GM21360 (cell line): ENCODE measurements at regions not wholly inside any gene's neighbourhood (a gene's known extent, or its start where the extent isn't known, plus 50 kb on each side); places are given as distances from the start of the nearest gene placed in this dataset.

Experiments
- ATAC-seq: cut with Tn5 transposase; IDR thresholded peaks from one replicate; pipeline ENCODE4 v1.9.1; 2021; ENCODE audit warnings: mild to moderate bottlenecking, moderate library complexity; ENCODE audit not compliant: unreplicated experiment

DNA sequence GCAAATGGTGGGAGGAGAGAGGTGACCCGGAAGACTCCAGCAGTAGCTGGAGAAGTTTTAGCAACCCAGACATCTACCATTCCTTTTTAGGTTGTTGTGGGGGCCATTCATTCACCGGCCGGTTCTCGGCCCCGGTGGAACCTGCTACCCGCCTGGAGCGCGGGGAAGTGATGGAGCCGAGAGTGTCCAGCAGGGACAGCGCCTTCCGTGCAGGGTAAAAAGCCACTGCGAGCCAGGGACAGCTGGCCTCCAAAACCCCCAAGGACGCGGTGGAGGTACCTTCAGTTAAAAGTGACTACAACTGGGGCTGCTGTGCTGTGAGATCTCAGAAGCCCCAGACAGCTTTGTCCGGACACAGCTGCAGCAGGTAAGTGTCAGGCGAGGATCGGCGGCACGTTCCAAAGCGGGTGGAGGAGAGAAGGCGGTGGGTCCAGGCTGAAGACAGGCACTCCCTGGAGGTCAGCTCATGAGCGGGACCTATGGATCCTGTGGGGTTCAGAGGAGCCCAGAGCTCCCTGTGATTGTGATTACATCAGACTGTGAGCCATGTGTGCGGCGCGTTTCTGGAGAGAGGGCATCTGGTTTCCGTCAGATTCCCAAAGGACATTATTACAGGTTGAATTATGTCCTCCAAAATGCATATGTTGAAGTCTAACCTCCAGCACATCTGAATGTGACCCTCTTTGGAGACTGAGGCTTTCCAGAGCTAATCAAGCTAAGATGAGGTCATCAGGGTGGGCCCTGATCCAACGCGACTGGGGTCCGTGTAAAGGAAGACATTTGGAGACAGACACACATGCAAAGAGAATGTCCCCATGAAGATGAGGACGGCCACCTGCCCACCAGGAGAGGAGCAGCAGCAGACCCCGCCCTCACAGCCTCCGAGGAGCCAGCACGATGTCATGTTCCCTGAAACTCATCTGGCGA, 276.3 kb downstream of the EIPR1 start:
- no peak for ATAC-seq

DNA sequence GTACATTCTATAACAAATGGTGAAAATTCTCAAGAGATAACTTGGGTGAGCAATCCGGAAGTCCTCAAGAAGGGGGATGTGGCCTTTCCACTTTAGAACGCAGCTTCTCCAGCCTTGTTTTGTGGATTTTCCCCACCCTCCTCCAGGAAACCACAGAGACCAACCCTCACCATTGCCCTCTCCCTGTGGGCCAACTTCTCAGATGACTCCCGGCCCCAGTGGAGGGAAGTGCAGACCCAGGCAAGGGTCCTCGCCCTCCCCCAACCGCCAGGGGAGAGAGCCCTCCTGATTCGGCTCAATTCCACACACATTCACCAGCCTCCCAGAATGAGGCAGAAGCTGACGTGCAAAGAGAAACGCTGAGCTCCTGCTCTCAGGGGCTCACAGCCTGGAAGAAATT, 277.2 kb downstream of the EIPR1 start:
- ATAC-seq = no peak

DNA sequence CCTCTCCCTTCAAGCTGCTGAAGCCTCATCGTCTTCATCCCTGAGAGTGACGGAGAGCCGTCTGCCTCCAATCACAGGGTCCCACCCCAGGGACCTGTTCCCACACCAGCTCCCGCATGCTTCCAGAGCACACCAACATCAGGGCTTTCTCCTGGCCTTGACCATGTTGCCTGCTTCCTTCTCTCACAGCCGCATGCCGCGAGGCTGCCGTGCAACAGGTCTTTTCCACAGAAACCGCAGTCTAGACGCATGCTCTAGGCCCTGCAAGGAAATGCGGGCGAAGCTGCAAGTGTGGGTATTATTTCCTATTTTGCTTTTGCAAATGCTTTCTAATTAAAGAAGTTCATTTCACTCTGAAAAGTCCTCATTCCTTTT, 277.8 kb downstream of the EIPR1 start:
- ATAC-seq = no peak

GRCh38 chr2:3099145-3099859, 278.3 kb downstream of the EIPR1 start:
- no peak for ATAC-seq

DNA sequence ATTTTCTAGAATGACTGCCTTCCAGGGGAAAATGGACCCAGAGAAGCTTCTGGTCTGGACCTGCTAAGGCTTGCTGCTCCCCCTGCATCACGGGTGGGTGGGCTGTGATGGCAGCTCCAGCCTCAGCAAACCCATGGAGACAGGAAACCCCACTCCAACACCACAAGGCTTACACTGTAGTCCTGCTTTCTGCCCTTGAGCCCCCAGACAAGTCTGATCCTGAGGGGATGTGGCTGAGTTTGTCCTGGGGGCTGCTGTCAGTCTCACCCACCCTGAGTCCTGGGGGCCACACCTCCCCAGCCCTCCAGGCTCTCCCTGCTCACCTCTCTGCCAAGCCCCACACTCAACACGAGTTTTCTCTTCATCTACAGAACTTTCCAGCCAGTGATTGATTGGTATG, 279.4 kb downstream of the EIPR1 start:
- ATAC-seq = no peak

DNA sequence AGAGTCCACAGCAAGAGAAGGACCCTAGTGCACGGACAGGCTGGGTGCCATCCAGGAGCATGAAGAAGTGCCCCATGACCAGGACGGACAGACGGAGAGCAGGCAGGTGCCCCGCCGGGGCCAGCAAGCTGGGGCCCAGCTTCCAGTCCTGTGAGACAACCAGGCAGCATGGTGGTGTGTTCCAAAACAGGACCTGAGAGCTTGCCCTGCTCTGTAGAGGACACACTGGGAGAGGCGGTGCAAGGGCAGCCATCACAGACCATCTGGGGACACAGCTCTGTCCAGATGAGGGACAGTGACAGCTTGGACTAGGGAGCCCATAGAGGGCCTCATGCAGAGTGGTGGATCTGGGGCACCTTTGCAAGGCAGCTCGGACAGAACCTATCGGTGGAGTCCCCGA, 279.8 kb downstream of the EIPR1 start:
- no peak for ATAC-seq

DNA sequence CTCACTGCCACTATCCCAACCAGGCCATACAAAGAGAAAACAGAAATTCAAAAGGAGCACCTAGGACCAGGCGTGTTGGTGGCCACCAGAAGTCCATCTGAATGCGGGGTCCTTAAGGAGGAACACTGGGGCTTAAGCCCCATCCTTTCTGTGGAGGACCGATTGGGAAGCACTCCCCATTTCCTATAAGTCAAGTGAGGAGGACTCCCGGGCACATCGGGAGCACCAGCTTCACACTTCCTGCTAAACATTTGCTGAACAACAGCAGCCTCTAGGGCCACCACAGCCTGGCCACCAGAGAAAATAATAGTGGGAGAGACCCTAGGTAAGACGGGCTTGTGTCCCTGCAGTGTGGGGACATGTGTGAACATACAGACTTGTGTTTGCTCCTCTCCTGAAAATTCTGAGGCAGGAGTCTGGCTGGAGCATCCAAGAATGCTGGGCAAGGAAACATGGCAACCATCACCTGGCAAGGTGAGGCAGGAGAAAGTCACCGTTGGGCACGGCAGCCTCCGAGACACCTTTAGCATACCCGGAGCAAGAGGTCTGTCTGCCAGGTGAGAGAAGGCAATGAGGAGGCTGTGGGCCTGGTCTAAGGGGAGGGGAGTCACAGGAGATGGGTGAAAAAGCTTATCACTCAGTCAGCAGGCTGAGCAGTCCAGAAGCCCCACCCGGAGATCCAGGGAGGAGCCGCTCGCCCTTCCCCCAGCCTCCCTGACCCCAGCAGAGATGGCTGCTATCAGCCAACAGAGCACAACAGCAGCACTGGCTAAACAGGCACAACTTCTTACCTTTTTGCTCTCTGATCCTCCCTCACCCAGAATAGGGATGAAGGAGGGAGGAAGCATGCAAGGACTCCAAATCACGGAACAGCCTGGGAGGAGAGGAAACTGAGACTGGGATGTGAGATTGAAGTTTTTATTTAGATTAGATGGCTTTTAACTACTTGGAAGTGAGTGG, 282.3 kb downstream of the EIPR1 start:
- no peak for ATAC-seq

DNA sequence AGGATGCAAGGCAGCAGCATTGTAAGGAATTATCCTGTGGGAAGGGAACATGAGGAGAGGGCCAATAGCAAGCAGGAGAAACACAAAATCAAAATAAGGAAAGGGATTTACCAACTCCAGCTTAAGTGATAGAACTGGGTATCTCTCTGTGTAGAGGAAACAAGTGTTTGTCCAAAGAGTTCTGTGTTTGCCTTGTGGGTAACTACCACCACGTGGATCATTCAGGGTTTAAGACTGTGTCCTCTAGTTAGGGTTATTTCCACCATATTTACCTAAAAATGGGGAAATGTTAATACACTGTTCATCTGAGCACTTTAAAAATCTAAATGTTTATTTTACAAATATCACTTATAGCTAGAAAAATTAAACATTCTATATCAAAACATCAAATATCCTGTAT, 283.3 kb downstream of the EIPR1 start:
- no peak for ATAC-seq

DNA sequence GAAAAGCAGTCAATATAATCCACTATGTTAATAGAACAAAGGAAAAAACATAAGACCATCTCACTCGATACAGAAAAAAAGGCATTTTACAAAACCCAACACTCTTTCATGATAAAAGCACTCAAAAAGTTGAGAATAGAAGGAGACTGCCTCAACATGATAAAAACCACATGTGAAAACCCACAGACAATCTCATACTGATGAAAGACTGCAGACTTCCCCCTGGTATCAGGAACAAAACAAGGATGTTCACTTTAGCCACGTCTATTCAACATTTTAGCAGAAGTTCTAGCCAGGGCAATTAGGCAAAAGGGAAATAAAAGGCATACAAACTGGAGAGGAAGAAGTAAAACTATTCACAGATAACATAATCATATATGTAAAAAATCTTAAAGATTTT, 285.9 kb downstream of the EIPR1 start:
- ATAC-seq = no peak

DNA sequence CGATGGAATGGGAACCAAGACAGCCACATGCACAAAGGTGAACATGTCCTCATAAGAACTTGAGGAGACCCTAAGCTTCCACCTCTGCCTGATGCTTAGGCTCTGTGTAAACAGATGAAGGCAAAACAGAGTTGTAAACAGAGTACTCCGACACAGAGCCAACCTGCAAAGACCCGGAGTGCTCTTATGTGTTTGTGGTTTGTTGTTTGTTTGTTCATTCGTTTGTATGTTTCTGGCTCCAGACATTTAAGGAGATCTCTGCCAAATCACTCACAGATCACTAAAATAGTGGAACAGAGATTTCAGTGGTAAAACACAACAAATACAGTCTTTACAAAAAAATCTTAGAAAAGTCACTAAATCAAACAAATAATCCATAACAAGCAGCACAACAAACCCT, 294.9 kb downstream of the EIPR1 start:
- no peak for ATAC-seq

- no peak for ATAC-seq
Observed at GRCh38 chr2:3079959-3080948, 297.4 kb downstream of the EIPR1 start.

- no peak for ATAC-seq
Observed at GRCh38 chr2:3079466-3079865, 298.2 kb downstream of the EIPR1 start.

GRCh38 chr2:3078684-3079083, 298.9 kb downstream of the EIPR1 start:
- no peak for ATAC-seq

- no peak for ATAC-seq
Observed at GRCh38 chr2:3076848-3077642, 300.6 kb downstream of the EIPR1 start.

- no peak for ATAC-seq
Observed at GRCh38 chr2:3075991-3076340, 301.7 kb downstream of the EIPR1 start.

GRCh38 chr2:3075316-3075990, 302.2 kb downstream of the EIPR1 start:
- ATAC-seq = no peak

- no peak for ATAC-seq
Observed at GRCh38 chr2:3073704-3074103, 303.9 kb downstream of the EIPR1 start.

GRCh38 chr2:3073041-3073595, 304.5 kb downstream of the EIPR1 start:
- no peak for ATAC-seq
